WTC11 (cell line): ENCODE measurements at regions not wholly inside any gene's neighbourhood (a gene's known extent, or its start where the extent isn't known, plus 50 kb on each side); places are given as distances from the start of the nearest gene placed in this dataset.

Experiments
- ATAC-seq: fragments of 200-7000 bp; cut with Tn5 transposase; 2 replicates; pipeline ENCODE4 v1.10.0; 2021; ENCODE audit warnings: mild to moderate bottlenecking, moderate library complexity
- CTCF ChIA-PET: fragments of 300-600 bp; sonication (Branson Sonifier 250); formaldehyde crosslinking; loops from one replicate; lab custom pipeline; 2021; ENCODE audit warnings: antibody characterized with exemption; lab: Charles Lee
- POLR2A ChIA-PET: fragments of 350-600 bp; sonication (Branson Sonifier 250); formaldehyde crosslinking; loops from one replicate; lab custom pipeline; 2021; ENCODE audit warnings: antibody characterized with exemption; lab: Charles Lee
- DNase-seq: peaks from one replicate; pipeline ENCODE4 v3.0.0; 2021; ENCODE audit warnings: low spot score
- H3K27ac Mint-ChIP-seq: 2 replicates; pipeline ENCODE4 v1.8.0; 2021; ENCODE audit warnings: mixed read lengths
- H3K27me3 Mint-ChIP-seq: 2 replicates; pipeline ENCODE4 v1.8.0; 2021; ENCODE audit warnings: low read depth, mild to moderate bottlenecking, moderate library complexity, mixed read lengths
- H3K36me3 Mint-ChIP-seq: 2 replicates; pipeline ENCODE4 v1.8.0; 2021; ENCODE audit warnings: mixed read lengths
- H3K4me1 Mint-ChIP-seq: 2 replicates; pipeline ENCODE4 v1.8.0; 2022; ENCODE audit warnings: mixed read lengths
- H3K4me3 Mint-ChIP-seq: 2 replicates; pipeline ENCODE4 v1.8.0; 2021; ENCODE audit warnings: mild to moderate bottlenecking, moderate library complexity, mixed read lengths
- H3K9me3 Mint-ChIP-seq: 2 replicates; pipeline ENCODE4 v1.8.0; 2021; ENCODE audit warnings: mixed read lengths
- ATF3 ChIP-seq: sonication (generic); formaldehyde crosslinking; conservative IDR thresholded peaks from 2 replicates; pipeline ENCODE4 v1.8.1; 2022; ENCODE audit warnings: mild to moderate bottlenecking, missing genetic modification reagents
- CBFB ChIP-seq: sonication (generic); formaldehyde crosslinking; IDR thresholded peaks from 2 replicates; pipeline ENCODE4 v1.8.1; 2022; ENCODE audit warnings: mild to moderate bottlenecking, low read depth, missing genetic modification reagents
- CREM ChIP-seq: sonication (generic); formaldehyde crosslinking; IDR thresholded peaks from 2 replicates; pipeline ENCODE4 v1.8.1; 2022; ENCODE audit warnings: mild to moderate bottlenecking, missing genetic modification reagents, moderate library complexity
- HMGXB4 ChIP-seq: sonication (generic); formaldehyde crosslinking; IDR thresholded peaks from 2 replicates; pipeline ENCODE4 v1.8.1; 2023; ENCODE audit warnings: mild to moderate bottlenecking, moderate library complexity, missing genetic modification reagents
- JAZF1 ChIP-seq: fragments of 250-450 bp; sonication (Bioruptor Pico); IDR thresholded peaks from 2 replicates; pipeline ENCODE4 v1.9.0; 2021; ENCODE audit warnings: moderate library complexity, mild to moderate bottlenecking, inconsistent platforms
- NFYB ChIP-seq: sonication (generic); formaldehyde crosslinking; conservative IDR thresholded peaks from 2 replicates; pipeline ENCODE4 v1.8.0; 2022; ENCODE audit warnings: low read depth, missing genetic modification reagents
- SMAD3 ChIP-seq: sonication (generic); formaldehyde crosslinking; IDR thresholded peaks from 2 replicates; pipeline ENCODE4 v1.8.0; 2022; ENCODE audit warnings: missing genetic modification reagents, mild to moderate bottlenecking, borderline replicate concordance
- SMAD4 ChIP-seq: sonication (generic); formaldehyde crosslinking; IDR thresholded peaks from 2 replicates; pipeline ENCODE4 v1.8.0; 2022; ENCODE audit warnings: mild to moderate bottlenecking, missing genetic modification reagents
- USF2 ChIP-seq: sonication (generic); formaldehyde crosslinking; IDR thresholded peaks from 2 replicates; pipeline ENCODE4 v1.8.1; 2023; ENCODE audit warnings: mild to moderate bottlenecking, missing genetic modification reagents, moderate library complexity
- ZBTB21 ChIP-seq: sonication (generic); formaldehyde crosslinking; IDR thresholded peaks from 2 replicates; pipeline ENCODE4 v1.8.1; 2023; ENCODE audit warnings: mild to moderate bottlenecking, missing genetic modification reagents, borderline replicate concordance
- ZNF219 ChIP-seq: sonication (generic); formaldehyde crosslinking; IDR thresholded peaks from 2 replicates; pipeline ENCODE4 v1.8.0; 2023; ENCODE audit warnings: missing genetic modification reagents, mild to moderate bottlenecking, borderline replicate concordance
- ZNF416 ChIP-seq: fragments of 250-450 bp; sonication (Bioruptor Pico); IDR thresholded peaks from 2 replicates; pipeline ENCODE4 v1.9.0; 2021; ENCODE audit warnings: mild to moderate bottlenecking, inconsistent platforms
- TF ChIP-seq, protein P1 (sequence below): sonication (generic); formaldehyde crosslinking; IDR thresholded peaks from 2 replicates; pipeline ENCODE4 v1.8.1; 2022; ENCODE audit warnings: low read depth, mild to moderate bottlenecking, moderate library complexity, missing genetic modification reagents, borderline replicate concordance
- TF ChIP-seq, protein P2 (sequence below): sonication (generic); formaldehyde crosslinking; IDR thresholded peaks from 2 replicates; pipeline ENCODE4 v1.8.0; 2022; ENCODE audit warnings: mild to moderate bottlenecking, missing genetic modification reagents
- TF ChIP-seq, protein P3 (sequence below): sonication (generic); formaldehyde crosslinking; conservative IDR thresholded peaks from 2 replicates; pipeline ENCODE4 v1.8.1; 2023; ENCODE audit warnings: mild to moderate bottlenecking, low read depth, missing genetic modification reagents, moderate library complexity
- TF ChIP-seq, protein P4 (sequence below): sonication (generic); formaldehyde crosslinking; IDR thresholded peaks from 2 replicates; pipeline ENCODE4 v1.8.1; 2023; ENCODE audit warnings: mild to moderate bottlenecking, missing genetic modification reagents

DNA sequence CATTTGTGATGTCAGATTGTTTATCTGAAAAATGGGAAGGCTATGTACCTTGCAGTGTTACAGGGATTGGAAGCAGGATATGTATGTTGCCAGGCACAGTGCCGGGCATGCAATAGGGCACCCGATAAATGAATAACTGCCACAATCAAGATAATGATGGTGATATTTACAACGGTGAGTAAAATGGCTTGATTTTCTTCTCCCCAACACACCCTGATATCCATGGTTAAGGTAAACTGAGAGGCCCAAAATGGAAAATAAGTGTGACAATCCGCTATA lies 108.3 kb downstream of the CYP26A1 start:
- Mint-ChIP-seq H3K36me3 (no peaks in the 10 kb centered on the region), H3K4me1 (peaks cover 7% of the 10 kb centered on the region), H3K27me3 (peaks cover 10% of the 10 kb centered on the region), H3K27ac (no peak overlapping the region), H3K9me3 (peaks cover 4% of the 10 kb centered on the region; the same call in 1 of the 2 replicates)
- CTCF ChIA-PET = no interaction called here
- DNase-seq = no peak
- TF ChIP-seq USF2 (CRISPR knock-in tag) (no peak), NFYB (CRISPR knock-in tag) (no peak), SMAD4 (CRISPR knock-in tag) (no peak), CREM (CRISPR knock-in tag) (no peak), ATF3 (no peak), HMGXB4 (CRISPR knock-in tag) (no peak), ZBTB21 (CRISPR knock-in tag) (no peak), JAZF1 (CRISPR knock-in tag) (no peak), ZNF416 (CRISPR knock-in tag) (no peak), CBFB (no peak), SMAD3 (no peak), ZNF219 (CRISPR knock-in tag) (no peak)
- TF ChIP-seq, protein P1, sequence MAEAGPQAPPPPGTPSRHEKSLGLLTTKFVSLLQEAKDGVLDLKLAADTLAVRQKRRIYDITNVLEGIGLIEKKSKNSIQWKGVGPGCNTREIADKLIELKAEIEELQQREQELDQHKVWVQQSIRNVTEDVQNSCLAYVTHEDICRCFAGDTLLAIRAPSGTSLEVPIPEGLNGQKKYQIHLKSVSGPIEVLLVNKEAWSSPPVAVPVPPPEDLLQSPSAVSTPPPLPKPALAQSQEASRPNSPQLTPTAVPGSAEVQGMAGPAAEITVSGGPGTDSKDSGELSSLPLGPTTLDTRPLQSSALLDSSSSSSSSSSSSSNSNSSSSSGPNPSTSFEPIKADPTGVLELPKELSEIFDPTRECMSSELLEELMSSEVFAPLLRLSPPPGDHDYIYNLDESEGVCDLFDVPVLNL (CRISPR knock-in tag) = no peak
- TF ChIP-seq, protein P2, sequence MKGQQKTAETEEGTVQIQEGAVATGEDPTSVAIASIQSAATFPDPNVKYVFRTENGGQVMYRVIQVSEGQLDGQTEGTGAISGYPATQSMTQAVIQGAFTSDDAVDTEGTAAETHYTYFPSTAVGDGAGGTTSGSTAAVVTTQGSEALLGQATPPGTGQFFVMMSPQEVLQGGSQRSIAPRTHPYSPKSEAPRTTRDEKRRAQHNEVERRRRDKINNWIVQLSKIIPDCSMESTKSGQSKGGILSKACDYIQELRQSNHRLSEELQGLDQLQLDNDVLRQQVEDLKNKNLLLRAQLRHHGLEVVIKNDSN (CRISPR knock-in tag) = no peak
- TF ChIP-seq, all 79 proteins: peak for 0
- POLR2A ChIA-PET = no interaction called here
- ATAC-seq = no peak
- no peak overlapping the region for H3K4me3 Mint-ChIP-seq

- Mint-ChIP-seq H3K27ac (no peak overlapping the region), H3K4me1 (peaks cover 7% of the 10 kb centered on the region), H3K9me3 (peaks cover 4% of the 10 kb centered on the region; the same call in 1 of the 2 replicates), H3K36me3 (no peaks in the 10 kb centered on the region), H3K4me3 (no peak overlapping the region), H3K27me3 (peaks cover 6% of the 10 kb centered on the region)
- ATAC-seq (no peak), DNase-seq (no peak)
- ChIA-PET CTCF (no interaction called here), POLR2A (interaction anchor here (0.7 kb wide), 1 partner anchor 17 kb away, joined by 3 read pairs; no protein-coding TSS in a partner anchor)
- TF ChIP-seq, protein P3, sequence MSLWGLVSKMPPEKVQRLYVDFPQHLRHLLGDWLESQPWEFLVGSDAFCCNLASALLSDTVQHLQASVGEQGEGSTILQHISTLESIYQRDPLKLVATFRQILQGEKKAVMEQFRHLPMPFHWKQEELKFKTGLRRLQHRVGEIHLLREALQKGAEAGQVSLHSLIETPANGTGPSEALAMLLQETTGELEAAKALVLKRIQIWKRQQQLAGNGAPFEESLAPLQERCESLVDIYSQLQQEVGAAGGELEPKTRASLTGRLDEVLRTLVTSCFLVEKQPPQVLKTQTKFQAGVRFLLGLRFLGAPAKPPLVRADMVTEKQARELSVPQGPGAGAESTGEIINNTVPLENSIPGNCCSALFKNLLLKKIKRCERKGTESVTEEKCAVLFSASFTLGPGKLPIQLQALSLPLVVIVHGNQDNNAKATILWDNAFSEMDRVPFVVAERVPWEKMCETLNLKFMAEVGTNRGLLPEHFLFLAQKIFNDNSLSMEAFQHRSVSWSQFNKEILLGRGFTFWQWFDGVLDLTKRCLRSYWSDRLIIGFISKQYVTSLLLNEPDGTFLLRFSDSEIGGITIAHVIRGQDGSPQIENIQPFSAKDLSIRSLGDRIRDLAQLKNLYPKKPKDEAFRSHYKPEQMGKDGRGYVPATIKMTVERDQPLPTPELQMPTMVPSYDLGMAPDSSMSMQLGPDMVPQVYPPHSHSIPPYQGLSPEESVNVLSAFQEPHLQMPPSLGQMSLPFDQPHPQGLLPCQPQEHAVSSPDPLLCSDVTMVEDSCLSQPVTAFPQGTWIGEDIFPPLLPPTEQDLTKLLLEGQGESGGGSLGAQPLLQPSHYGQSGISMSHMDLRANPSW (CRISPR knock-in tag) = no peak
- TF ChIP-seq, protein P2 (CRISPR knock-in tag) = no peak
- TF ChIP-seq, protein P4, sequence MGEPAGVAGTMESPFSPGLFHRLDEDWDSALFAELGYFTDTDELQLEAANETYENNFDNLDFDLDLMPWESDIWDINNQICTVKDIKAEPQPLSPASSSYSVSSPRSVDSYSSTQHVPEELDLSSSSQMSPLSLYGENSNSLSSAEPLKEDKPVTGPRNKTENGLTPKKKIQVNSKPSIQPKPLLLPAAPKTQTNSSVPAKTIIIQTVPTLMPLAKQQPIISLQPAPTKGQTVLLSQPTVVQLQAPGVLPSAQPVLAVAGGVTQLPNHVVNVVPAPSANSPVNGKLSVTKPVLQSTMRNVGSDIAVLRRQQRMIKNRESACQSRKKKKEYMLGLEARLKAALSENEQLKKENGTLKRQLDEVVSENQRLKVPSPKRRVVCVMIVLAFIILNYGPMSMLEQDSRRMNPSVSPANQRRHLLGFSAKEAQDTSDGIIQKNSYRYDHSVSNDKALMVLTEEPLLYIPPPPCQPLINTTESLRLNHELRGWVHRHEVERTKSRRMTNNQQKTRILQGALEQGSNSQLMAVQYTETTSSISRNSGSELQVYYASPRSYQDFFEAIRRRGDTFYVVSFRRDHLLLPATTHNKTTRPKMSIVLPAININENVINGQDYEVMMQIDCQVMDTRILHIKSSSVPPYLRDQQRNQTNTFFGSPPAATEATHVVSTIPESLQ (CRISPR knock-in tag) = no peak
Observed at GRCh38 chr10:93182790-93183189, 109.1 kb downstream of the CYP26A1 start.
